B cell (primary cell): ENCODE measurements at regions not wholly inside any gene's neighbourhood (a gene's known extent, or its start where the extent isn't known, plus 50 kb on each side); places are given as distances from the start of the nearest gene placed in this dataset.
"Not testable (repeated sequence)": the region's sequence is repeated elsewhere in the genome, so short reads cannot be mapped to it uniquely, and the experiment has no call there.

ENCODE experiments used
- ATAC-seq: fragments of 200-7000 bp; cut with Tn5 transposase; one replicate; pipeline ENCODE4 v1.10.0; 2021; ENCODE audit warnings: low read depth, mild to moderate bottlenecking, moderate number of reproducible peaks, moderate library complexity
- CTCF ChIA-PET: fragments of 350-600 bp; sonication (Branson Sonifier 250); formaldehyde crosslinking; loops from one replicate; lab custom pipeline; 2021; ENCODE audit warnings: antibody characterized with exemption, inconsistent platforms; lab: Charles Lee
- POLR2A ChIA-PET: fragments of 350-600 bp; sonication (Branson Sonifier 250); formaldehyde crosslinking; loops from one replicate; lab custom pipeline; 2021; ENCODE audit warnings: antibody characterized with exemption; lab: Charles Lee
- DNase-seq: peaks from one replicate; pipeline ENCODE4 v3.0.0; 2013
- H2AFZ ChIP-seq: 2 replicates; pipeline ENCODE4 v1.6.1; 2012; ENCODE audit warnings: mild to moderate bottlenecking, low read depth, low read length; ENCODE audit not compliant: insufficient read depth, poor library complexity, severe bottlenecking
- H3K27ac ChIP-seq, 2 donors: 1 replicate in 1 of 2; 2 replicates in 1 of 2; pipeline ENCODE4 v1.5.1; 2012 to 2013; ENCODE audit warnings: low read length in 2 of 2, mild to moderate bottlenecking in 2 of 2, moderate library complexity in 1 of 2
- H3K27me3 ChIP-seq, 4 experiments: fragments of 200-600 bp in 1 of 4; sonication (generic) in 1 of 4; replicated peaks in 1 of 4; 1 replicate in 2 of 4; 2 replicates in 2 of 4; pipeline versions ENCODE4 v1.6.1 to v1.7.0; 2013 to 2016; ENCODE audit warnings: low read length in 3 of 4, mild to moderate bottlenecking in 2 of 4, mixed read lengths in 1 of 4, moderate library complexity in 1 of 4; ENCODE audit not compliant: insufficient read depth in 4 of 4, control insufficient read depth in 3 of 4; ENCODE audit errors: control extremely low read depth in 1 of 4
- H3K36me3 ChIP-seq, 2 experiments: replicated peaks in 1 of 2; 1 replicate in 1 of 2; 2 replicates in 1 of 2; pipeline versions ENCODE4 v1.6.1 to v1.7.1; 2013; ENCODE audit warnings: low read length in 1 of 2; ENCODE audit not compliant: insufficient read depth in 2 of 2, control insufficient read depth in 1 of 2; ENCODE audit errors: control extremely low read depth in 1 of 2, extremely low read depth in 1 of 2
- H3K4me1 ChIP-seq, 2 donors: fragments of 200-600 bp in 1 of 2; sonication (generic) in 1 of 2; 1 replicate in 1 of 2; 2 replicates in 1 of 2; pipeline versions ENCODE4 v1.5.1 to v1.6.1; 2013 to 2017; ENCODE audit warnings: low read length in 2 of 2; ENCODE audit not compliant: control insufficient read depth in 2 of 2, insufficient read depth in 2 of 2
- H3K4me2 ChIP-seq: replicated peaks from 2 replicates; pipeline ENCODE3; 2012; ENCODE audit warnings: mild to moderate bottlenecking, low read depth, low read length; ENCODE audit not compliant: poor library complexity, severe bottlenecking
- H3K4me3 ChIP-seq, 5 experiments: fragments of 200-600 bp in 1 of 5; sonication (generic) in 1 of 5; 1 replicate in 3 of 5; 2 replicates in 2 of 5; pipeline versions ENCODE4 v1.5.1 to v1.7.0; 2011 to 2016; ENCODE audit warnings: low read length in 4 of 5, mild to moderate bottlenecking in 4 of 5, low read depth in 2 of 5, control low read depth in 1 of 5, moderate library complexity in 1 of 5; ENCODE audit not compliant: insufficient read depth in 1 of 5; ENCODE audit errors: control extremely low read depth in 1 of 5, extremely low read depth in 1 of 5
- H3K79me2 ChIP-seq: fragments of 200-600 bp; sonication (generic); one replicate; pipeline ENCODE4 v1.6.0; 2016; ENCODE audit warnings: low read length; ENCODE audit not compliant: control insufficient read depth, insufficient read depth
- H3K9ac ChIP-seq: fragments of 200-600 bp; sonication (generic); 2 replicates; pipeline ENCODE4 v1.6.1; 2017; ENCODE audit warnings: mild to moderate bottlenecking, low read length, moderate library complexity
- H3K9me3 ChIP-seq, 3 donors: one replicate each; pipeline versions ENCODE4 v1.6.1 to v1.7.1; 2013; ENCODE audit warnings: low read length in 2 of 3; ENCODE audit not compliant: control insufficient read depth in 2 of 3, insufficient read depth in 1 of 3; ENCODE audit errors: control extremely low read depth in 1 of 3
- H4K20me1 ChIP-seq: 2 replicates; pipeline ENCODE4 v1.6.0; 2012; ENCODE audit warnings: mild to moderate bottlenecking, low read length; ENCODE audit not compliant: insufficient read depth, control insufficient read depth, poor library complexity, severe bottlenecking
- H3K27ac Mint-ChIP-seq: one replicate; pipeline ENCODE4 v1.8.0; 2021; ENCODE audit warnings: mixed read lengths
- H3K27me3 Mint-ChIP-seq: one replicate; pipeline ENCODE4 v1.8.0; 2021; ENCODE audit warnings: mixed read lengths
- H3K4me1 Mint-ChIP-seq: one replicate; pipeline ENCODE4 v1.8.0; 2021; ENCODE audit warnings: mixed read lengths
- H3K4me3 Mint-ChIP-seq: one replicate; pipeline ENCODE4 v1.8.0; 2021; ENCODE audit warnings: mixed read lengths
- H3K9me3 Mint-ChIP-seq: one replicate; pipeline ENCODE4 v1.8.0; 2022; ENCODE audit warnings: mixed read lengths; ENCODE audit not compliant: insufficient read depth
- CTCF ChIP-seq: fragments of 200-600 bp; IDR thresholded peaks from one replicate; pipeline ENCODE4 v1.8.0; 2022; ENCODE audit warnings: antibody characterized with exemption, mild to moderate bottlenecking
- EZH2 ChIP-seq: IDR thresholded peaks from 2 replicates; pipeline ENCODE4 v1.6.1; 2012; ENCODE audit warnings: borderline replicate concordance, low read depth, mild to moderate bottlenecking, moderate library complexity, low read length; ENCODE audit not compliant: insufficient read depth, poor library complexity, severe bottlenecking
- WGBS: methylation state at CpG from one replicate; pipeline ENCODE4 v1.1.5; 2013; ENCODE audit warnings: missing lambda C conversion rate; ENCODE audit not compliant: insufficient coverage; 5-methylcytosine and 5-hydroxymethylcytosine counted together
- intact Hi-C: fragments of 100-400 bp; cut with micrococcal nuclease; formaldehyde crosslinking; loops from one replicate; pipeline ENCODE4 v1.10.0; 2022

DNA sequence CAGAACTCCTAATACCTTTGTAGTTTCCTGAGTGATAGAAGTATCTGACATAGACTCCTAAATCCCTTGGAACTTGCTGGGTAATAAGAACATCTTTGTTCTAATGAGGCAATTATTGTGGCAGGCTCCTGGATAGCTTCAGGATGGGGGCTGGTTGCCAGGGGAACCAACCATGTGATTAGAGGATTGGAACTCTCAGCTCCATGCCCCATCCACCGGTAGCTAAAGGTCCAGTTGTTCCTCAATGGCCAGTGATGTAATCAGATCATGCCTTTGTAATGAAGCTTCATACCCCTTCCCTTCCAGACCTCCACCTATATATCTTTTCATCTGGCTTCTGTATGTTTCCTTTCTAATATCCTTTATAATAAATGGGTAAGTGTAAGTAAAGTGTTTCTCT is 221.2 kb upstream of the ALCAM start:
- H3K4me3 Mint-ChIP-seq: no peak overlapping the region
- no peaks in the 10 kb centered on the region for H3K36me3 ChIP-seq

GRCh38 chr3:105149197-105149596 is 217.5 kb upstream of the ALCAM start:
- ATAC-seq, H4K20me1 ChIP-seq, H3K36me3 ChIP-seq, H3K9ac ChIP-seq, H3K4me3 Mint-ChIP-seq, H3K4me2 ChIP-seq, H2AFZ ChIP-seq, CTCF ChIA-PET, H3K27ac ChIP-seq, H3K9me3 Mint-ChIP-seq, POLR2A ChIA-PET, DNase-seq, H3K27me3 Mint-ChIP-seq, H3K79me2 ChIP-seq, intact Hi-C loops, H3K9me3 ChIP-seq, H3K27me3 ChIP-seq, H3K4me1 ChIP-seq, H3K4me1 Mint-ChIP-seq, H3K4me3 ChIP-seq, H3K27ac Mint-ChIP-seq: not testable (repeated sequence)
- WGBS: 67% methylated on average over 3 of the region's 3 CpGs

More for the DNA sequence above, 221.2 kb upstream of the ALCAM start:
- DNase-seq (no peak), ATAC-seq (no peak)
- H3K4me1 ChIP-seq: no peaks in the 10 kb centered on the region
- H3K4me3 ChIP-seq: no peak overlapping the region
- no peak overlapping the region for H3K9ac ChIP-seq
- Mint-ChIP-seq H3K27ac (no peak overlapping the region), H3K27me3 (no peaks in the 10 kb centered on the region), H3K9me3 (no peaks in the 10 kb centered on the region), H3K4me1 (peaks cover 5% of the 10 kb centered on the region)
- POLR2A ChIA-PET: no interaction called here
- peaks cover 0 to 8% (median 0%) of the 10 kb centered on the region in 3 donors for H3K9me3 ChIP-seq
- no peaks in the 10 kb centered on the region for H4K20me1 ChIP-seq
- no peaks in the 10 kb centered on the region for H3K79me2 ChIP-seq
- intact Hi-C loops: no loop called here
- no peaks in the 10 kb centered on the region for H3K27me3 ChIP-seq
- no peak overlapping the region for H3K27ac ChIP-seq
- H2AFZ ChIP-seq: no peak overlapping the region
- H3K4me2 ChIP-seq: no peak overlapping the region
- no peak for TF ChIP-seq EZH2
- TF ChIP-seq CTCF: no peak
- WGBS: no CpG with 5 or more reads among the region's 1 CpG
- CTCF ChIA-PET: no interaction called here
